PFSK-1 (cell line): ENCODE measurements at regions not wholly inside any gene's neighbourhood (a gene's known extent, or its start where the extent isn't known, plus 50 kb on each side); places are given as distances from the start of the nearest gene placed in this dataset.

ENCODE experiments used
- FOXP2 ChIP-seq: optimal IDR thresholded peaks from 2 replicates; pipeline ENCODE3; 2011; ENCODE audit warnings: borderline replicate concordance, control low read depth, inconsistent platforms; ENCODE audit not compliant: insufficient read depth; ENCODE audit errors: extremely low read length, extremely low read depth
- POLR2AphosphoS5 ChIP-seq: IDR thresholded peaks from 2 replicates; pipeline ENCODE4 v1.6.1; 2012; ENCODE audit warnings: low read depth, mild to moderate bottlenecking, control low read depth, low read length, moderate library complexity
- SIN3A ChIP-seq: IDR thresholded peaks from 2 replicates; pipeline ENCODE4 v1.6.1; 2012; ENCODE audit warnings: mild to moderate bottlenecking, low read length, moderate library complexity, borderline replicate concordance; ENCODE audit not compliant: insufficient read depth
- TAF1 ChIP-seq: IDR thresholded peaks from 2 replicates; pipeline ENCODE4 v1.6.1; 2012; ENCODE audit warnings: low read length, control low read depth, borderline replicate concordance; ENCODE audit not compliant: insufficient read depth
- TF ChIP-seq, protein P1 (sequence below), 2 experiments: IDR thresholded peaks; 2 replicates each; pipeline versions ENCODE4 v1.6.1 to v1.8.0; 2011 to 2012; ENCODE audit warnings: low read depth in 2 of 2, low read length in 2 of 2, control low read depth in 1 of 2, inconsistent platforms in 1 of 2, mild to moderate bottlenecking in 1 of 2, moderate library complexity in 1 of 2; ENCODE audit not compliant: insufficient read depth in 1 of 2

DNA sequence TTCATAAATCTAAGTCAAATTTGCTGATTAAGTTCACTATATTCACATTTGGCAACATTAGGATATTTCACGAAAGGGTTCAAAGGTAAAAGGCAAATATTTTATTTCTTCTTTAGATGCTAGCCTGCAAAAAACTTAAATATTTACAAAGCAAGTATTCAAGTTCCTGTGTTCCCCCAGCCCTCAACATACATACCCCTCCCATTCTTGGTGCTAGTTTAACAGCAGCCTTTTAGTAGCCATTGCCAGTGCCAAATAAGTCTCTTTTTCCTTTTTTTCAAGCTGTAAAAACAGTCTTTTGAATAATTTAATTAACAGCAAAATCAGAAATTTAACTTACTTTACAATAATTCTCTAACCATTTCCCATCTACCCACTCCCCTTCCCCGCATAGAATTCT, 288.5 kb upstream of the TMEM161B start:
- TF ChIP-seq SIN3A (no peak), TAF1 (no peak), FOXP2 (no peak), POLR2AphosphoS5 (no peak)
- TF ChIP-seq, protein P1, sequence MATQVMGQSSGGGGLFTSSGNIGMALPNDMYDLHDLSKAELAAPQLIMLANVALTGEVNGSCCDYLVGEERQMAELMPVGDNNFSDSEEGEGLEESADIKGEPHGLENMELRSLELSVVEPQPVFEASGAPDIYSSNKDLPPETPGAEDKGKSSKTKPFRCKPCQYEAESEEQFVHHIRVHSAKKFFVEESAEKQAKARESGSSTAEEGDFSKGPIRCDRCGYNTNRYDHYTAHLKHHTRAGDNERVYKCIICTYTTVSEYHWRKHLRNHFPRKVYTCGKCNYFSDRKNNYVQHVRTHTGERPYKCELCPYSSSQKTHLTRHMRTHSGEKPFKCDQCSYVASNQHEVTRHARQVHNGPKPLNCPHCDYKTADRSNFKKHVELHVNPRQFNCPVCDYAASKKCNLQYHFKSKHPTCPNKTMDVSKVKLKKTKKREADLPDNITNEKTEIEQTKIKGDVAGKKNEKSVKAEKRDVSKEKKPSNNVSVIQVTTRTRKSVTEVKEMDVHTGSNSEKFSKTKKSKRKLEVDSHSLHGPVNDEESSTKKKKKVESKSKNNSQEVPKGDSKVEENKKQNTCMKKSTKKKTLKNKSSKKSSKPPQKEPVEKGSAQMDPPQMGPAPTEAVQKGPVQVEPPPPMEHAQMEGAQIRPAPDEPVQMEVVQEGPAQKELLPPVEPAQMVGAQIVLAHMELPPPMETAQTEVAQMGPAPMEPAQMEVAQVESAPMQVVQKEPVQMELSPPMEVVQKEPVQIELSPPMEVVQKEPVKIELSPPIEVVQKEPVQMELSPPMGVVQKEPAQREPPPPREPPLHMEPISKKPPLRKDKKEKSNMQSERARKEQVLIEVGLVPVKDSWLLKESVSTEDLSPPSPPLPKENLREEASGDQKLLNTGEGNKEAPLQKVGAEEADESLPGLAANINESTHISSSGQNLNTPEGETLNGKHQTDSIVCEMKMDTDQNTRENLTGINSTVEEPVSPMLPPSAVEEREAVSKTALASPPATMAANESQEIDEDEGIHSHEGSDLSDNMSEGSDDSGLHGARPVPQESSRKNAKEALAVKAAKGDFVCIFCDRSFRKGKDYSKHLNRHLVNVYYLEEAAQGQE (IDR thresholded peaks at IDR 0.05; ENCODE audit: insufficient read depth in 1 of 2, low read depth in 2 of 2, low read length in 2 of 2) = no peak

- TF ChIP-seq FOXP2 (no peak), POLR2AphosphoS5 (no peak), TAF1 (no peak), SIN3A (no peak)
- TF ChIP-seq, protein P1 (IDR thresholded peaks at IDR 0.05; ENCODE audit: insufficient read depth in 1 of 2, low read depth in 2 of 2, low read length in 2 of 2) = no peak
These were observed 287.8 kb upstream of the TMEM161B start for GRCh38 chr5:88556406-88556805.

DNA sequence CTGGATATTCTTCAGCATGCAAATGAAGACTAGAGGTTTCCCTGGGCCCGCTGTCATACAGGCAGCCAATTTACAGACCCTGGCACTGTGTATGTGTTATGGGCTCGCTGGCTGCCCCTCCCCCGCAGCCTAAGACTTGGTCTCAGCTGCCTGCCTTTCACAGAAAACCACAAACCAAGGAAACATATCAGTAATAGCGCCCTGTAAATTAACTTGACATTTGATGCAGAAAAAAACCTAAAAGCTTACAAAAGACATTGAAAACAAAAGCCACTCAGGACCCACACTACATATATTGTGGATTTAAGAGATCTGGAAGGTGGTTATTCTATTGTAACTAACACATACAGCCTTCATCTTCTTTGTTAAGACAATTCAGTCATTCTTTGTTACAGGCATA, 287.0 kb upstream of the TMEM161B start:
- TF ChIP-seq TAF1 = no peak
- TF ChIP-seq POLR2AphosphoS5 = no peak
- no peak for TF ChIP-seq SIN3A
- no peak for TF ChIP-seq FOXP2
- TF ChIP-seq, protein P1 (IDR thresholded peaks at IDR 0.05; ENCODE audit: insufficient read depth in 1 of 2, low read depth in 2 of 2, low read length in 2 of 2) = no peak

DNA sequence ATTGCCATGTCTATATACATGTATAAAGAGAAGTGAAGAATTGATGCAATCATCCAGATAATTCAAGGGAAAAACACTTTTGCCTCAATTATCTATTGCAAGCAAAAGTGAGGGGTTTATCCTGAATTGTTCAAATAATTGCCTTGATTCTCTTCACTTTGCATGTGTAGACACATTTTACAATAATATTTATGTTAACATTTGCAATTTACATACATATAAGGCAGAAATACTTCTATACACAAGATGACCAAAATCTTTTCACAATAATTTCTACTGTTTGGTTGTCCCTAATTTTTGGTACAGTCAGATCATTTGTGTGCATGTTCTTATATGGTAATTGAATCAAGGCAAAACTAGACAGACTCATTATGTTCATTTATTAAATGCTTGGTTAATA, 285.3 kb upstream of the TMEM161B start:
- no peak for TF ChIP-seq POLR2AphosphoS5
- no peak for TF ChIP-seq TAF1
- no peak for TF ChIP-seq FOXP2
- TF ChIP-seq, protein P1 (IDR thresholded peaks at IDR 0.05; ENCODE audit: insufficient read depth in 1 of 2, low read depth in 2 of 2, low read length in 2 of 2) = no peak
- no peak for TF ChIP-seq SIN3A
